B cell (primary cell): ENCODE measurements at regions not wholly inside any gene's neighbourhood (a gene's known extent, or its start where the extent isn't known, plus 50 kb on each side); places are given as distances from the start of the nearest gene placed in this dataset.

Experiments used
- EZH2 ChIP-seq: IDR thresholded peaks from 2 replicates; pipeline ENCODE4 v1.6.1; 2012; ENCODE audit warnings: borderline replicate concordance, low read depth, mild to moderate bottlenecking, moderate library complexity, low read length; ENCODE audit not compliant: insufficient read depth, poor library complexity, severe bottlenecking
- TF ChIP-seq, protein P1 (sequence below): fragments of 200-600 bp; IDR thresholded peaks from one replicate; pipeline ENCODE4 v1.8.0; 2022; ENCODE audit warnings: antibody characterized with exemption, mild to moderate bottlenecking

DNA sequence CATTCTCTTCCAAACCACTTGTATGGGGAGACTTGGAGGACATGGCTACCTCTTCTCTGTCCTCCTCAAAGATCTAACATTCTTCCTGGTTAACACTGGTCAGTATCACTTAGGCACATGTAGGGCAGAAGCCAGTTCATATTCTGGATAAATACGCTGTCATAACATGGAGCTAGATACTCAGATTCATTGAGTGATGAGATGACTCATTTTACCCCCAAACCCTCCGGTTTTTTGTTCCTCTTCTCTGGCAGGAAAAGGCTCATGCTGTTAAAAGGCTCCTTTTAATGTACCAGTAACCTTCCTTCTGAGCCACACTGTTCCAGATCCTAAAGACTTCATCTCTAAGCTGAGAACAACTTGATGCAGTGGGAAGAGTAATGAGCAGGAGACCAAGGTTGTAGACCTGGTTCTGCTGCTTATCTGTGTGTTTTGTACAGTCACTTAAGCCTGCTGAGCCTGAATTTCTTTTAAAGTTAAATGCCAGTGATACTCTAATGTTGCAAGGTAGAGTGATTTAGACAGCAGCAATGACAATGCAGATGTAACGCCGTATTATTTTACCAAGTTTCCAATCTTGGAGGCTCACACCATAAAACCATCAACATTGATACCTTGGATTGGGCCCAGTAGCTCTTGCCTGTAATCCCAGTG is 57.3 kb upstream of the ELK3 start:
- TF ChIP-seq, protein P1, sequence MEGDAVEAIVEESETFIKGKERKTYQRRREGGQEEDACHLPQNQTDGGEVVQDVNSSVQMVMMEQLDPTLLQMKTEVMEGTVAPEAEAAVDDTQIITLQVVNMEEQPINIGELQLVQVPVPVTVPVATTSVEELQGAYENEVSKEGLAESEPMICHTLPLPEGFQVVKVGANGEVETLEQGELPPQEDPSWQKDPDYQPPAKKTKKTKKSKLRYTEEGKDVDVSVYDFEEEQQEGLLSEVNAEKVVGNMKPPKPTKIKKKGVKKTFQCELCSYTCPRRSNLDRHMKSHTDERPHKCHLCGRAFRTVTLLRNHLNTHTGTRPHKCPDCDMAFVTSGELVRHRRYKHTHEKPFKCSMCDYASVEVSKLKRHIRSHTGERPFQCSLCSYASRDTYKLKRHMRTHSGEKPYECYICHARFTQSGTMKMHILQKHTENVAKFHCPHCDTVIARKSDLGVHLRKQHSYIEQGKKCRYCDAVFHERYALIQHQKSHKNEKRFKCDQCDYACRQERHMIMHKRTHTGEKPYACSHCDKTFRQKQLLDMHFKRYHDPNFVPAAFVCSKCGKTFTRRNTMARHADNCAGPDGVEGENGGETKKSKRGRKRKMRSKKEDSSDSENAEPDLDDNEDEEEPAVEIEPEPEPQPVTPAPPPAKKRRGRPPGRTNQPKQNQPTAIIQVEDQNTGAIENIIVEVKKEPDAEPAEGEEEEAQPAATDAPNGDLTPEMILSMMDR, result no peak
- TF ChIP-seq EZH2, result no peak
